ENCODE measurements at regions not wholly inside any gene's neighbourhood (a gene's known extent, or its start where the extent isn't known, plus 50 kb on each side); places are given as distances from the start of the nearest gene placed in this dataset.

GRCh38 chr1:30095451-30096025 lies 627.8 kb downstream of the MATN1 start:
- TF ChIP-seq CTCF (IDR thresholded peaks at IDR 0.05) = no peak
- no peak for TF ChIP-seq POLR2A (IDR thresholded peaks at IDR 0.05)

All from thyroid gland (tissue), 4 donors.